HCT116 (cell line): ENCODE measurements at regions not wholly inside any gene's neighbourhood (a gene's known extent, or its start where the extent isn't known, plus 50 kb on each side); places are given as distances from the start of the nearest gene placed in this dataset.

Experiments
- EGR1 ChIP-seq: IDR thresholded peaks from 2 replicates; pipeline ENCODE4 v1.6.1; 2012; ENCODE audit warnings: low read depth
- EZH2 ChIP-seq: fragments of 200-600 bp; sonication (generic); IDR thresholded peaks from 2 replicates; pipeline ENCODE4 v1.6.1; 2017; ENCODE audit warnings: antibody characterized with exemption, mixed run types
- EZH2phosphoT487 ChIP-seq: fragments of 200-600 bp; IDR thresholded peaks from 2 replicates; pipeline ENCODE4 v1.6.1; 2018; ENCODE audit warnings: antibody characterized with exemption, borderline replicate concordance
- ZFX ChIP-seq: fragments of 450-650 bp; IDR thresholded peaks from 2 replicates; pipeline ENCODE4 v1.6.1; 2017
- ZNF274 ChIP-seq: fragments of 200-500 bp; sonication (Bioruptor generic); IDR thresholded peaks from 2 replicates; pipeline ENCODE4 v1.6.1; 2014; ENCODE audit warnings: mild to moderate bottlenecking, low read depth, low read length, inconsistent platforms
- TF ChIP-seq, protein P1 (sequence below), 3 experiments: fragments of 200-600 bp in 1 of 3; sonication (generic) in 1 of 3; IDR thresholded peaks in 2 of 3; conservative IDR thresholded peaks in 1 of 3; 2 replicates each; pipeline ENCODE4 v1.5.1; 2012 to 2017; ENCODE audit warnings: low read depth in 2 of 3, low read length in 2 of 3, antibody characterized with exemption in 1 of 3, borderline replicate concordance in 1 of 3, control low read depth in 1 of 3, mild to moderate bottlenecking in 1 of 3, mixed read lengths in 1 of 3, mixed run types in 1 of 3, moderate library complexity in 1 of 3; ENCODE audit not compliant: insufficient read depth in 1 of 3
- TF ChIP-seq, protein P2 (sequence below): IDR thresholded peaks from 2 replicates; pipeline ENCODE4 v1.6.1; 2012

DNA sequence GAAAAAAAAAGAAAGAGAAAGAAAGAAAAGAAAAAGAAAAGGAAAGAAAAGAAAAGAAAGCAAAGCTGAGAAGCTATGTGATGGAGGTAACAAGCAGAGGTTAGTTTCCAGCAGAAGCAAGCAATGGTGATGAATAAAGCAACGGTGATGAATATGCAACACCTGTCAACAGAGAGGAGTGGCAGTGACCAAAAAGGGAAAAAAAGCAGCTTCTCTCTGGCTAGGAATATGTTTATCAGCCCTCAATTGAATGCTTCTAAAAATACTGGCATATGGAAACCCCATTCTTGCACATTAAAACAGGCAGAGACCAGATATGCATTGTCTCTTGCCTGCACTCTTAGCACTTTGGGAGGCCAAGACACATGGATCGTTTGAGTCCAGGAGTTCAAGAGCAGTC lies 100.9 kb downstream of the GJA1 start:
- TF ChIP-seq EZH2phosphoT487 (no peak), ZNF274 (no peak), EGR1 (no peak), EZH2 (no peak), ZFX (no peak)
- TF ChIP-seq, protein P1, sequence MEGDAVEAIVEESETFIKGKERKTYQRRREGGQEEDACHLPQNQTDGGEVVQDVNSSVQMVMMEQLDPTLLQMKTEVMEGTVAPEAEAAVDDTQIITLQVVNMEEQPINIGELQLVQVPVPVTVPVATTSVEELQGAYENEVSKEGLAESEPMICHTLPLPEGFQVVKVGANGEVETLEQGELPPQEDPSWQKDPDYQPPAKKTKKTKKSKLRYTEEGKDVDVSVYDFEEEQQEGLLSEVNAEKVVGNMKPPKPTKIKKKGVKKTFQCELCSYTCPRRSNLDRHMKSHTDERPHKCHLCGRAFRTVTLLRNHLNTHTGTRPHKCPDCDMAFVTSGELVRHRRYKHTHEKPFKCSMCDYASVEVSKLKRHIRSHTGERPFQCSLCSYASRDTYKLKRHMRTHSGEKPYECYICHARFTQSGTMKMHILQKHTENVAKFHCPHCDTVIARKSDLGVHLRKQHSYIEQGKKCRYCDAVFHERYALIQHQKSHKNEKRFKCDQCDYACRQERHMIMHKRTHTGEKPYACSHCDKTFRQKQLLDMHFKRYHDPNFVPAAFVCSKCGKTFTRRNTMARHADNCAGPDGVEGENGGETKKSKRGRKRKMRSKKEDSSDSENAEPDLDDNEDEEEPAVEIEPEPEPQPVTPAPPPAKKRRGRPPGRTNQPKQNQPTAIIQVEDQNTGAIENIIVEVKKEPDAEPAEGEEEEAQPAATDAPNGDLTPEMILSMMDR (IDR thresholded peaks at IDR 0.05 in 2 of 3, conservative IDR thresholded peaks at IDR 0.05 in 1 of 3; ENCODE audit: borderline replicate concordance in 1 of 3, insufficient read depth in 1 of 3, low read depth in 2 of 3, low read length in 2 of 3) = no peak
- TF ChIP-seq, protein P2, sequence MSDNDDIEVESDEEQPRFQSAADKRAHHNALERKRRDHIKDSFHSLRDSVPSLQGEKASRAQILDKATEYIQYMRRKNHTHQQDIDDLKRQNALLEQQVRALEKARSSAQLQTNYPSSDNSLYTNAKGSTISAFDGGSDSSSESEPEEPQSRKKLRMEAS = no peak
